ENCODE measurements at regions not wholly inside any gene's neighbourhood (a gene's known extent, or its start where the extent isn't known, plus 50 kb on each side); places are given as distances from the start of the nearest gene placed in this dataset.
A peak's percentile ranks its signal among the peaks of the same experiment; 100 is the strongest.

DNA sequence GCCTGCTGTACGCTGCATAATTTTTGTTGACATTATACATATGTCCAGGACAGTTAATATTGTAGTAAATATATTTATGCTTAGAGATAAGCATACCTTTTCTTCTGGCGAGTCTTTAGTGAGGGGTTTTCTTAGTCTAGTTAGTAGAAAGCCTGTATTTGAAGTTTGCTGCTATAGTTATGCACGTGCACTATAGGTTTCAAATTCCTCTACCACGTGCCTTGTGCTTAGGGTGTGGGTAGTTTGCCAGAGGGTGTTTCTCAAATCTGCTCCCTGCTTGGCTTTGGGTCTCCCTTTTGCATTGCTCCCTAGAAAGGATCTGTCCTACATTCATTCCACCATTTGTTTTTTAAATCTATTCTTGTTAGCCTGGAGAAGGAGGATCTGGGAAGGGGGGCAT lies 181.4 kb upstream of the UFL1 start:
- Mint-ChIP-seq H3K9me3 (ENCODE audit: unreplicated experiment) (peaks cover 2% of the 10 kb centered on the region), H3K36me3 (ENCODE audit: unreplicated experiment) (peaks cover 8% of the 10 kb centered on the region), H3K27ac (ENCODE audit: unreplicated experiment) (no peak overlapping the region), H3K27me3 (ENCODE audit: unreplicated experiment) (no peaks in the 10 kb centered on the region), H3K4me3 (ENCODE audit: unreplicated experiment) (no peak overlapping the region), H3K4me1 (ENCODE audit: low read depth, unreplicated experiment) (no peaks in the 10 kb centered on the region)
- DNase-seq: no peak
- TF ChIP-seq, protein P1, sequence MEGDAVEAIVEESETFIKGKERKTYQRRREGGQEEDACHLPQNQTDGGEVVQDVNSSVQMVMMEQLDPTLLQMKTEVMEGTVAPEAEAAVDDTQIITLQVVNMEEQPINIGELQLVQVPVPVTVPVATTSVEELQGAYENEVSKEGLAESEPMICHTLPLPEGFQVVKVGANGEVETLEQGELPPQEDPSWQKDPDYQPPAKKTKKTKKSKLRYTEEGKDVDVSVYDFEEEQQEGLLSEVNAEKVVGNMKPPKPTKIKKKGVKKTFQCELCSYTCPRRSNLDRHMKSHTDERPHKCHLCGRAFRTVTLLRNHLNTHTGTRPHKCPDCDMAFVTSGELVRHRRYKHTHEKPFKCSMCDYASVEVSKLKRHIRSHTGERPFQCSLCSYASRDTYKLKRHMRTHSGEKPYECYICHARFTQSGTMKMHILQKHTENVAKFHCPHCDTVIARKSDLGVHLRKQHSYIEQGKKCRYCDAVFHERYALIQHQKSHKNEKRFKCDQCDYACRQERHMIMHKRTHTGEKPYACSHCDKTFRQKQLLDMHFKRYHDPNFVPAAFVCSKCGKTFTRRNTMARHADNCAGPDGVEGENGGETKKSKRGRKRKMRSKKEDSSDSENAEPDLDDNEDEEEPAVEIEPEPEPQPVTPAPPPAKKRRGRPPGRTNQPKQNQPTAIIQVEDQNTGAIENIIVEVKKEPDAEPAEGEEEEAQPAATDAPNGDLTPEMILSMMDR (IDR thresholded peaks at IDR 0.05; ENCODE audit: partially characterized antibody, unreplicated experiment): no peak

DNA sequence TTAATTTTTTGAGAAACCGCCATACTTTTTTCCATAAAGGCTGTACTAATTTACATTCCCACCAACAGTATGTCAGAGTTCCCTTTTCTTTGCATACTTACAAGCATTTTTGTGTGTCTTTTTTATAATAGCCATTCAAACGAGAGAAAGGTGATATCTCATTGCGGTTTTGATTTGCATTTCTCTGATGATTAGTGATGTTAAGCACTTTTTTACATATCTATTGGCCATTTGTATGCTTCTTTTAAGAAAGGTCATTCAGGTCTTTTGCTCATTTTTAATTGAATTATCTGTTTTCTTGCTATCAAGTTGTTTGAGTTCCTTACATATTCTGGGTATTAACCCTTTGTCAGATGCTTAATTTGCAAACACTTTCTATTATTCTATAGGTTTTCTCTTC lies 176.1 kb upstream of the UFL1 start:
- H3K9me3 Mint-ChIP-seq (ENCODE audit: unreplicated experiment): peaks cover 2% of the 10 kb centered on the region
- no peaks in the 10 kb centered on the region for H3K4me1 Mint-ChIP-seq (ENCODE audit: low read depth, unreplicated experiment)
- peaks cover 8% of the 10 kb centered on the region for H3K36me3 Mint-ChIP-seq (ENCODE audit: unreplicated experiment)
- H3K4me3 Mint-ChIP-seq (ENCODE audit: unreplicated experiment): no peak overlapping the region
- no peak for DNase-seq
- H3K27me3 Mint-ChIP-seq (ENCODE audit: unreplicated experiment): no peaks in the 10 kb centered on the region
- no peak overlapping the region for H3K27ac Mint-ChIP-seq (ENCODE audit: unreplicated experiment)
- TF ChIP-seq, protein P1 (IDR thresholded peaks at IDR 0.05; ENCODE audit: partially characterized antibody, unreplicated experiment): no peak

DNA sequence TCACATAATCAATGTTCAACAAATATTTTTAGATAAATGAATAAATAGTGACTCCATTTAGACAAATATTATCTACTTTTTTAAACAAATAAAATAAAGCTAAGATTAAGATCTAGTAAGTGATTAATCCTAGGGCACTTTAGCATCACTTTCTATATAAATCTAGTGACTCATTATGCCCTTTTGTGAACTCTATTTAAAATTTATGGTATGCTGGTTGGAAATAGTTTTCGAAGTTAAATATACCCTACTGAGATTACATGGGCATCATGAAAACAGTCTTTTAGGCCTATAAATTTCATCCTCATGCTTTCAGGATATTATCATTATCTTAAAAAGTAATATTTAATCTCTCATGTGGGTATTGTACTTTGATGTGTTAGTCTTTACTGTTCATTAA lies 140.4 kb upstream of the UFL1 start:
- no peaks in the 10 kb centered on the region for H3K36me3 Mint-ChIP-seq (ENCODE audit: unreplicated experiment)
- H3K4me3 Mint-ChIP-seq (ENCODE audit: unreplicated experiment): no peak overlapping the region
- H3K27ac Mint-ChIP-seq (ENCODE audit: unreplicated experiment): no peak overlapping the region
- peaks cover 2% of the 10 kb centered on the region for H3K4me1 Mint-ChIP-seq (ENCODE audit: low read depth, unreplicated experiment)
- H3K27me3 Mint-ChIP-seq (ENCODE audit: unreplicated experiment): no peaks in the 10 kb centered on the region
- DNase-seq: no peak
- TF ChIP-seq, protein P1 (IDR thresholded peaks at IDR 0.05; ENCODE audit: partially characterized antibody, unreplicated experiment): no peak
- no peaks in the 10 kb centered on the region for H3K9me3 Mint-ChIP-seq (ENCODE audit: unreplicated experiment)

DNA sequence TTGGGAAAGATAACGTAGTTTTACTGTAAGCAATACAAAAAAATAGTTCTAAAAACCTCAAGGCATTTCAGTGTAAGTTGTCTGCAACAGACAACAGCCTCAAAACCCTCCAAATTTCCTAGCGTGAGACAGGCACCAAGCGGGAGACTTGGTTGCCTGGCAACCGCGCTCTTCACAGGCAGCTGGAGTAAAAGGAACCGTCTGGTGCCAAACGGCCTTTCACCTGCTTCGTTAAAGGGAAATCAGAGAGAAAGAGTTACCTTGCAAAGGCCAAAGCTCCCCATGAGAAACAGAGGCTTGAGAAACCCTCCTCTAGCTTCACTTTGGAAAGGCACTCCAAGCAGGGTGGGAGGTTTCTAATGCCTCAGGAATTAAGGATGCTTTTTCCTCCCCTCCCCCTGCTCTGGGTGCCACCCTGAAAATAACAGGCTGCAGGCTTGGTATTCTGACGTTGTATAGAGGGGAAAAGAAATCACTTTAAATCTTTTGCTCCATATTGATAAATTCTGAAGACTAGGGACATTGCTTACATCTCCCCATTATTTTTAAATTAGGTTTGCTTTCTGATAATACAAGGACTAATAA lies 129.7 kb upstream of the UFL1 start:
- Mint-ChIP-seq H3K9me3 (ENCODE audit: unreplicated experiment) (peaks cover 3% of the 10 kb centered on the region), H3K27me3 (ENCODE audit: unreplicated experiment) (no peaks in the 10 kb centered on the region), H3K36me3 (ENCODE audit: unreplicated experiment) (no peaks in the 10 kb centered on the region), H3K27ac (ENCODE audit: unreplicated experiment) (peak overlapping the region; percentile 92), H3K4me3 (ENCODE audit: unreplicated experiment) (peak overlapping the region; percentile 68), H3K4me1 (ENCODE audit: low read depth, unreplicated experiment) (peaks cover 22% of the 10 kb centered on the region)
- DNase-seq: peak; percentile 74
- TF ChIP-seq, protein P1 (IDR thresholded peaks at IDR 0.05; ENCODE audit: partially characterized antibody, unreplicated experiment): no peak

DNA sequence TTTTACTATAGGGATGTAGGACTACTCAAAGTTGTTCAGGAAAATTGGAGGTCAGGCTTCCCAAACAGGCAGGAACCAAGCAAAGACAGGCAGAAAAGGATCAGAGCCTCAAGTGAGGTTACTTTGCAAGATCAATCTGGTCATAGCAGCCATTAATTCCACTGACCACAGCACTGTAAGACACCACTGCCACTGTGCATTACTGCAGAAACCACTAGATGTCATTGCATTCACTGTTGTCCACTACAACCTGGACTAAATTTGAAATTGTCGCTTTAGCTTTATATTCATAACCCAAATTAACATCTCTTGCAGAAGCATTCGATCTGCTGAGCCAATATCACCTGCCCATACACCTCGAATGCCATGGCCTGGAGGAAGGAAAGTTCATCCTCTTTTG lies 126.9 kb upstream of the UFL1 start:
- Mint-ChIP-seq H3K4me1 (ENCODE audit: low read depth, unreplicated experiment) (peaks cover 22% of the 10 kb centered on the region), H3K9me3 (ENCODE audit: unreplicated experiment) (peaks cover 3% of the 10 kb centered on the region), H3K27ac (ENCODE audit: unreplicated experiment) (no peak overlapping the region), H3K27me3 (ENCODE audit: unreplicated experiment) (no peaks in the 10 kb centered on the region), H3K4me3 (ENCODE audit: unreplicated experiment) (no peak overlapping the region), H3K36me3 (ENCODE audit: unreplicated experiment) (no peaks in the 10 kb centered on the region)
- DNase-seq: no peak
- TF ChIP-seq, protein P1 (IDR thresholded peaks at IDR 0.05; ENCODE audit: partially characterized antibody, unreplicated experiment): peak; percentile 22
